ENCODE measurements at regions not wholly inside any gene's neighbourhood (a gene's known extent, or its start where the extent isn't known, plus 50 kb on each side); places are given as distances from the start of the nearest gene placed in this dataset.
A peak's percentile ranks its signal among the peaks of the same experiment; 100 is the strongest.

GRCh38 chr14:58882577-58883018 lies 244.8 kb downstream of the DACT1 start:
- Mint-ChIP-seq H3K4me1 (no peaks in the 10 kb centered on the region), H3K9me3 (no peaks in the 10 kb centered on the region), H3K4me3 (no peak overlapping the region), H3K36me3 (ENCODE audit: low read depth) (no peaks in the 10 kb centered on the region), H3K27me3 (ENCODE audit: insufficient read depth) (peaks cover 2% of the 10 kb centered on the region), H3K27ac (no peak overlapping the region)
- Histone ChIP-seq H3K4me1 (ENCODE audit: control insufficient read depth, insufficient read depth, low read length) (no peaks in the 10 kb centered on the region), H3K27ac (ENCODE audit: low read depth, low read length) (no peak overlapping the region), H3K9me3 (ENCODE audit: control insufficient read depth, low read length) (no peaks in the 10 kb centered on the region), H3K9ac (ENCODE audit: extremely low read depth, low read length, poor library complexity, severe bottlenecking) (no peak overlapping the region), H3K36me3 (ENCODE audit: control insufficient read depth, insufficient read depth, low read length) (no peaks in the 10 kb centered on the region), H3K4me3 (ENCODE audit: low read length) (no peak overlapping the region), H3K27me3 (ENCODE audit: control insufficient read depth, insufficient read depth, low read length, poor library complexity, severe bottlenecking) (no peaks in the 10 kb centered on the region)
- no peak for TF ChIP-seq CTCF (conservative IDR thresholded peaks at IDR 0.05)
- no peak for DNase-seq
- 80 to 100% methylated on average over 2 to 4 of the region's 4 CpGs for WGBS, 2 experiments (ENCODE audit: insufficient coverage in 1 of 2, insufficient read length in 1 of 2)

- 92 to 100% methylated on average over 2 of the region's 2 CpGs for WGBS, 2 experiments (ENCODE audit: insufficient coverage in 1 of 2, insufficient read length in 1 of 2)
- no peak overlapping the region for H3K27ac Mint-ChIP-seq
Measured at GRCh38 chr14:58884442-58884841, 246.7 kb downstream of the DACT1 start.

GRCh38 chr14:58887931-58888330 lies 250.2 kb downstream of the DACT1 start:
- Mint-ChIP-seq H3K9me3 (no peaks in the 10 kb centered on the region), H3K27me3 (ENCODE audit: insufficient read depth) (peaks cover 22% of the 10 kb centered on the region)

More at GRCh38 chr14:58884442-58884841, 246.7 kb downstream of the DACT1 start:
- H3K36me3 ChIP-seq (ENCODE audit: control insufficient read depth, insufficient read depth, low read length), result no peaks in the 10 kb centered on the region
- Mint-ChIP-seq H3K27me3 (ENCODE audit: insufficient read depth) (peaks cover 2% of the 10 kb centered on the region), H3K36me3 (ENCODE audit: low read depth) (no peaks in the 10 kb centered on the region), H3K4me1 (no peaks in the 10 kb centered on the region), H3K9me3 (no peaks in the 10 kb centered on the region), H3K4me3 (no peak overlapping the region)
- no peak overlapping the region for H3K27ac ChIP-seq (ENCODE audit: low read depth, low read length)
- H3K9ac ChIP-seq (ENCODE audit: extremely low read depth, low read length, poor library complexity, severe bottlenecking), result no peak overlapping the region
- no peak overlapping the region for H3K4me3 ChIP-seq (ENCODE audit: low read length)
- TF ChIP-seq CTCF (conservative IDR thresholded peaks at IDR 0.05), result peak; percentile 71
- no peak for DNase-seq
- H3K9me3 ChIP-seq (ENCODE audit: control insufficient read depth, low read length), result no peaks in the 10 kb centered on the region
- no peaks in the 10 kb centered on the region for H3K27me3 ChIP-seq (ENCODE audit: control insufficient read depth, insufficient read depth, low read length, poor library complexity, severe bottlenecking)
- no peaks in the 10 kb centered on the region for H3K4me1 ChIP-seq (ENCODE audit: control insufficient read depth, insufficient read depth, low read length)

More at GRCh38 chr14:58887931-58888330, 250.2 kb downstream of the DACT1 start:
- no peaks in the 10 kb centered on the region for H3K36me3 ChIP-seq (ENCODE audit: control insufficient read depth, insufficient read depth, low read length)
- H3K4me3 ChIP-seq (ENCODE audit: low read length), result no peak overlapping the region
- no peaks in the 10 kb centered on the region for H3K4me1 Mint-ChIP-seq
- H3K4me3 Mint-ChIP-seq, result no peak overlapping the region
- no peak overlapping the region for H3K27ac ChIP-seq (ENCODE audit: low read depth, low read length)
- H3K9ac ChIP-seq (ENCODE audit: extremely low read depth, low read length, poor library complexity, severe bottlenecking), result no peak overlapping the region
- no peaks in the 10 kb centered on the region for H3K9me3 ChIP-seq (ENCODE audit: control insufficient read depth, low read length)
- H3K27me3 ChIP-seq (ENCODE audit: control insufficient read depth, insufficient read depth, low read length, poor library complexity, severe bottlenecking), result peaks cover 18% of the 10 kb centered on the region
- H3K4me1 ChIP-seq (ENCODE audit: control insufficient read depth, insufficient read depth, low read length), result no peaks in the 10 kb centered on the region
- H3K36me3 Mint-ChIP-seq (ENCODE audit: low read depth), result no peaks in the 10 kb centered on the region
- WGBS, 2 experiments (ENCODE audit: insufficient coverage in 1 of 2, insufficient read length in 1 of 2), result 100% methylated on average over 1 of the region's 2 CpGs; no CpG with 5 or more reads in 1 of the 2 experiments
- no peak for TF ChIP-seq CTCF (conservative IDR thresholded peaks at IDR 0.05)
- no peak for DNase-seq
- no peak overlapping the region for H3K27ac Mint-ChIP-seq

Measured in endodermal cell (in vitro differentiated cells).